ENCODE measurements at regions not wholly inside any gene's neighbourhood (a gene's known extent, or its start where the extent isn't known, plus 50 kb on each side); places are given as distances from the start of the nearest gene placed in this dataset.

DNA sequence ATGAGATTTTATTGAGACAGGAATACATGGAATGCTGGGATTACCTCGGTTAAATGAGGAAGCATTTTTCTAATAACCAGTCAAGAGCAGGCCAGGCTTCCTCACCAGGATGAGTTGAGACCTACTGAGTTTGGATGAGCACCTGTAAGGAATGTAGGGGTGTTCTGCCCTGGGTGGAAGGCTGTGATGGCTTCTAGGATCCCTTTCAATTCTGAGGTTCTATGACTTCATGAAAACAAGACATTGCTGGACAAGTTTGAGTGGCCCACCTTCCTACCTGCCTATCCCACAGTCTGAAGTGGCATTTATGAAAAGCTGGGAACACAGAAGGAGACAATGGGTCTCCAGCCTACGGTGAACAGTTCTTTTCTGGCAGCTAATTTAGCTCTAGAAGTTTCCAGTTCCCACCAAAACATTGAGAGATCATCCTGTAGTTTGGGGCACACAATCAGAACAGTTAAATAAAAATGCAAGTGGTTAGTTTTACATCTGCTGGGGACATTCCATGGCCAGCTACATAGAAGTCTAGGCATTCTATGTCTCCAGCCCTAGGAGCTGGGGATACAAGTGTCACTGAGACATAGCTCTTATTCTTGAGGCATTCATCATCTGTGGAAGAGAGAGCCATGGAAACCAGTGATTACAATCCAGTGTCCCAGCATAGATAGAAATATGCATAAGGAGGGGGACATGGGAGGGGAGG lies 51.3 kb upstream of the TSPAN2 start:
- no peak for ATAC-seq

- ATAC-seq: no peak
Measured at GRCh38 chr1:115139381-115139780, 50.1 kb upstream of the TSPAN2 start.

Measured in esophagus mucosa (tissue), 1 donor.